Erythroblast (primary cell): ENCODE measurements at regions not wholly inside any gene's neighbourhood (a gene's known extent, or its start where the extent isn't known, plus 50 kb on each side); places are given as distances from the start of the nearest gene placed in this dataset.

Experiments
- DNase-seq, 2 experiments: peaks; one replicate each; lab custom pipeline; 2025; lab: John Stamatoyannopoulos, UW
- GATA1 ChIP-seq: IDR thresholded peaks from 2 replicates; pipeline ENCODE4 v1.6.1; 2011; ENCODE audit warnings: low read depth, mild to moderate bottlenecking, control low read depth, low read length, moderate library complexity
- POLR2A ChIP-seq: IDR thresholded peaks from 2 replicates; pipeline ENCODE4 v1.6.1; 2011; ENCODE audit warnings: mild to moderate bottlenecking, low read length

- TF ChIP-seq GATA1 = no peak
- TF ChIP-seq POLR2A = no peak
- no peak for DNase-seq
Measured at GRCh38 chr3:170772175-170772574, 97.8 kb downstream of the RPL22L1 start.

GRCh38 chr3:170768334-170768801 is 101.6 kb downstream of the RPL22L1 start:
- peak; percentile 23 to 30 for DNase-seq
- TF ChIP-seq GATA1 (no peak), POLR2A (no peak)

GRCh38 chr3:170767576-170767941 is 102.4 kb downstream of the RPL22L1 start:
- DNase-seq = peak in 1 of 2 experiments; percentile 59
- TF ChIP-seq POLR2A (no peak), GATA1 (no peak)

DNA sequence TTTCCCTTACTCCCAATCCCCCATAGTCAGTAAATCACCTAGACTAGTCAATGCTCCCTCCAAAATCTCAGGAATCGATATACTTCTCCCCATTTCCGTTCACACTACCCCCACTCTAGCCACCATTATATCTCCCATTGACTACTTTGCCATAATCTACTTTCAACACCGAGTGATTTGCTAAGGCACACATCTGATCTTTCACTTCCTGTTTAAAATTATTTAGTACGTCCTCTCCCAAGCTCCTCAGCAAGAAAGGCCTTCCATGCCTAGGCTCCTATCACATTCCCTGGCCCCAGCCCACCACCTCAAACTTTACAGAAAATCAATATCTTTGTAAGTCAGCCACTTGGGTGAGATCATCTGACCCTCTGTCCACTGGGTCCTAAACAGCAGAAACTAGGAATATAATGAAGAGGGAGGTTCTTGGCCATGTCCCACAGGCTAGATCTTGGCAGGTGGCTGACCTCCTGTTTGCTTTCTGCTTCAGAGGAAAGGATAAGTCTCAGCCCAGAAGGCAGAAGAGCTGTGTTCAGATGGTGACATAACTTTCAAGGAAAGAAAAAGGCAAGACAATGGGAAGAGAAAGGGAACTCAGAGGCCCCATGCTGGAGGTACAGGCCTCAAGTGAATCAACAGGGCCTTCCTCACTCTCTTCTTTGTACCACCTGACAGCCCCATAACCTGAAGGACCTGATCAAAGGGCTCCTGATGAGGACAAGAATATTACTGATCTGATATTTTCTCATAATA is 103.0 kb downstream of the RPL22L1 start:
- TF ChIP-seq GATA1 (no peak), POLR2A (no peak)
- peak; percentile 30 to 36 for DNase-seq

GRCh38 chr3:170766253-170766652 is 103.7 kb downstream of the RPL22L1 start:
- TF ChIP-seq GATA1 (no peak), POLR2A (no peak)
- DNase-seq = peak in 1 of 2 experiments; percentile 52

GRCh38 chr3:170765419-170766078 is 104.4 kb downstream of the RPL22L1 start:
- TF ChIP-seq GATA1 (no peak), POLR2A (peak; percentile 52)
- peak; percentile 83 to 92 for DNase-seq

GRCh38 chr3:170764017-170764416 is 106.0 kb downstream of the RPL22L1 start:
- TF ChIP-seq GATA1 (no peak), POLR2A (no peak)
- DNase-seq = peak in 1 of 2 experiments; percentile 25

DNA sequence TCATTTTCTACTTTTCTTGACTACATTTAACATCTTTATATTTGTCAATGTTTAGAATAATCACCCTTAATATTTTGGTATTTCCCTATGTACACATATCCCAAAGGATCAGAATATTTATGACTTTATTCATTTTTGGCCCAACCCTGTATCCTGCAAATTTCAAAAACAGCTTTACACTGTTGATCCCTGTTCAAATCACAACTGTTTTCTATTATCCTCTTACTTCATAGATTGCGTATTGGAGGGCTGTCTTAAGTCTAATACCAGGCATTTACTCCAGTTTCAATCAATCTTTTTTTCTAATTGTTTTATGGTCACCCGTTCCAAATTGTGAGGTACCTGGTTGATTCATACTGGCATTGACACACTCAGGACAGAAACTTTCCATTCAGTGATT is 107.9 kb downstream of the RPL22L1 start:
- TF ChIP-seq POLR2A (no peak), GATA1 (no peak)
- no peak for DNase-seq

DNA sequence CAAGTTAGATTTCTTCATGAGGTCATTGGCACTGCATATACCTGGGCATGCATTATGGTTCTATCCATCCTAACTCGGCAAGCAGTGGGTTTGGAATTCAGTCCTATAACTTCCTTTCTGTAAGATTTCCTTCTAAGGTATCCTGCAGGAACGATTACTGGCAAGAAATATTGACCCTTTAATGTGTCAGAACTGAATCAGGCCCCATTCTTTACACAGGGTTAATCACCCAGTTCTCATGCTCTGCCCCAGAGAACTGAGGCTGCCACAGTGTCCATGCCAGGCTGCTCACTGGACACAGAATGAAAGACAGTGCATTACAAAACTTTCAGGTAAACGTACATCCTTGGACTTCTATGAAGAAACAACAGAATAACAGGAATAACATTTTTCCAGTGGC is 108.9 kb downstream of the RPL22L1 start:
- TF ChIP-seq GATA1 = no peak
- no peak for TF ChIP-seq POLR2A
- DNase-seq = no peak

- no peak for TF ChIP-seq POLR2A
- peak; percentile 27 to 36 for DNase-seq
Measured at GRCh38 chr3:170760174-170760526, 109.8 kb downstream of the RPL22L1 start.

- no peak for TF ChIP-seq POLR2A
- no peak for TF ChIP-seq GATA1
- no peak for DNase-seq
Measured at GRCh38 chr3:170759511-170760173, 110.4 kb downstream of the RPL22L1 start.

DNA sequence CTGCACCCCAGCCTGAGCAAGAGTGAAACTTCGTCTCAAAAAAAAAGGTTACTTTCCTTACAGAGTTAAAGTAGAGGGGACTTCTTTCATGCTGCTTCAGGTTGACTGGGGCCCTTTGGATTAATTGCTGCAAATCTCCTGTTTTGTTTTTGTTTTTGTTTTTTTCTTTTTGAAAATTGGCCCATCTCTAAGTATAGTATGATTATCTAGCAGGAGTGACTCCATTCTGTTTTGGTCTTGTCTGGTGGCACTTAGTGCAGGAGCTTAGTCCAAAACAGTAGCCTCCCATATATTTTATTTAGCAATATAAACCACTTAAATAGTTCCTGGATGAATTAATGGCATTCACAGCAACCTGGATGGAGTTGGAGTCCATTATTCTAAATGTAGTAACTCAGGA is 113.0 kb downstream of the RPL22L1 start:
- TF ChIP-seq GATA1 = no peak
- no peak for TF ChIP-seq POLR2A

DNA sequence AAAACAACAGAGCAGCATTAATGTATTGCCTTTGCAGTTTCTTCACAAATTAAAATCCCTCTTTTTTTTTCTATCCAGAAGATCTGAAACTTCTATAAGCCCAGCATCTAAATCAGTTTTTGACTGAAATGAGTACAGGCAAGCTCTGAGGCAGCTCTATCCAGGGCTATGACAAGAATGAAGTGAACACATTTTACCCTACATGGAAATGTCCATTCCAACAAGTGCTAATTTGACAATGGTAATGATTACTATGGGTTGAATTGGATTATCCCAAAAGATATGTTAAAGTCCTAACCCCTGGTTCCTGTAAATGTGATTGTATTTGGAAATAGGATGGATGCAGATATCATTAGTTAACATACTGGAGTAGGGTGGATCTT is 115.7 kb downstream of the RPL22L1 start:
- TF ChIP-seq POLR2A (no peak), GATA1 (no peak)
- DNase-seq = no peak

More for the DNA sequence above, 113.0 kb downstream of the RPL22L1 start:
- DNase-seq = no peak

- no peak for DNase-seq
- TF ChIP-seq POLR2A (no peak), GATA1 (no peak)
Measured at GRCh38 chr3:170753421-170754310, 116.3 kb downstream of the RPL22L1 start.
